H54 (cell line): ENCODE measurements at regions not wholly inside any gene's neighbourhood (a gene's known extent, or its start where the extent isn't known, plus 50 kb on each side); places are given as distances from the start of the nearest gene placed in this dataset.

Source experiments
- DNase-seq: peaks from one replicate; pipeline ENCODE4 v3.0.0; 2011; ENCODE audit warnings: low spot score, mixed read lengths; ENCODE audit not compliant: insufficient read length
- FAIRE-seq: peaks from 3 replicates; lab custom pipeline; 2011; peaks lifted over from hg19 to GRCh38; lab: Jason Lieb, UNC
- POLR2A ChIP-seq: IDR thresholded peaks from 2 replicates; pipeline ENCODE4 v1.6.1; 2011; ENCODE audit warnings: low read depth, mild to moderate bottlenecking, low read length

GRCh38 chr2:22248851-22249250, 1125.1 kb downstream of the TDRD15 start:
- no peak for TF ChIP-seq POLR2A
- DNase-seq (no peak), FAIRE-seq (no peak)

- TF ChIP-seq POLR2A = no peak
- FAIRE-seq (no peak), DNase-seq (no peak)
Observed at GRCh38 chr2:22253171-22253570, 1129.4 kb downstream of the TDRD15 start.

- TF ChIP-seq POLR2A = no peak
- FAIRE-seq = no peak
- no peak for DNase-seq
Observed at GRCh38 chr2:22261165-22261564, 1123.8 kb upstream of the KLHL29 start.

- TF ChIP-seq POLR2A = no peak
- DNase-seq (no peak), FAIRE-seq (no peak)
Observed at GRCh38 chr2:22270341-22270740, 1114.6 kb upstream of the KLHL29 start.

- TF ChIP-seq POLR2A = no peak
- DNase-seq (no peak), FAIRE-seq (no peak)
Observed at GRCh38 chr2:22273853-22274252, 1111.1 kb upstream of the KLHL29 start.

GRCh38 chr2:22274661-22275060, 1110.3 kb upstream of the KLHL29 start:
- no peak for TF ChIP-seq POLR2A
- FAIRE-seq = no peak
- DNase-seq = no peak

- no peak for FAIRE-seq
- DNase-seq = no peak
- no peak for TF ChIP-seq POLR2A
Observed at GRCh38 chr2:22276696-22277095, 1108.3 kb upstream of the KLHL29 start.

- DNase-seq = no peak
- no peak for FAIRE-seq
- no peak for TF ChIP-seq POLR2A
Observed at GRCh38 chr2:22279541-22279940, 1105.4 kb upstream of the KLHL29 start.

GRCh38 chr2:22281033-22281432, 1103.9 kb upstream of the KLHL29 start:
- no peak for TF ChIP-seq POLR2A
- DNase-seq (no peak), FAIRE-seq (no peak)

- no peak for TF ChIP-seq POLR2A
- FAIRE-seq = no peak
- no peak for DNase-seq
Observed at GRCh38 chr2:22282220-22282619, 1102.8 kb upstream of the KLHL29 start.

GRCh38 chr2:22282916-22283315, 1102.1 kb upstream of the KLHL29 start:
- FAIRE-seq = no peak
- no peak for TF ChIP-seq POLR2A
- no peak for DNase-seq

GRCh38 chr2:22283436-22283835, 1101.5 kb upstream of the KLHL29 start:
- DNase-seq (no peak), FAIRE-seq (no peak)
- no peak for TF ChIP-seq POLR2A

GRCh38 chr2:22290302-22290701, 1094.7 kb upstream of the KLHL29 start:
- FAIRE-seq (no peak), DNase-seq (no peak)
- TF ChIP-seq POLR2A = no peak

- no peak for DNase-seq
- FAIRE-seq = no peak
- TF ChIP-seq POLR2A = no peak
Observed at GRCh38 chr2:22290909-22291473, 1094.0 kb upstream of the KLHL29 start.

- no peak for DNase-seq
- no peak for TF ChIP-seq POLR2A
- no peak for FAIRE-seq
Observed at GRCh38 chr2:22301228-22301627, 1083.8 kb upstream of the KLHL29 start.
